Parathyroid adenoma (tissue), 2 donors: ENCODE measurements at regions not wholly inside any gene's neighbourhood (a gene's known extent, or its start where the extent isn't known, plus 50 kb on each side); places are given as distances from the start of the nearest gene placed in this dataset.

Experiments used
- H2AFZ ChIP-seq: fragments of 300-600 bp; sonication (generic); one replicate; pipeline ENCODE4 v1.7.0; 2017; ENCODE audit warnings: antibody characterized with exemption, mild to moderate bottlenecking
- H3K27ac ChIP-seq: fragments of 300-600 bp; sonication (generic); one replicate; pipeline ENCODE4 v1.7.0; 2017
- H3K27me3 ChIP-seq: fragments of 300-600 bp; sonication (generic); one replicate; pipeline ENCODE4 v1.7.0; 2017; ENCODE audit warnings: low read length; ENCODE audit not compliant: control insufficient read depth, insufficient read depth
- H3K36me3 ChIP-seq: fragments of 300-600 bp; sonication (generic); one replicate; pipeline ENCODE4 v1.7.0; 2017; ENCODE audit warnings: low read length; ENCODE audit not compliant: control insufficient read depth, insufficient read depth
- H3K4me1 ChIP-seq: fragments of 300-600 bp; sonication (generic); one replicate; pipeline ENCODE4 v1.7.0; 2017; ENCODE audit warnings: control low read depth
- H3K4me2 ChIP-seq: fragments of 300-600 bp; sonication (generic); one replicate; pipeline ENCODE4 v1.7.0; 2017; ENCODE audit warnings: low read length
- H3K4me3 ChIP-seq: fragments of 300-600 bp; sonication (generic); one replicate; pipeline ENCODE4 v1.7.0; 2017; ENCODE audit warnings: low read depth, low read length
- H3K79me2 ChIP-seq: fragments of 300-600 bp; sonication (generic); one replicate; pipeline ENCODE4 v1.7.0; 2017; ENCODE audit warnings: control low read depth
- H3K9ac ChIP-seq: fragments of 300-600 bp; sonication (generic); one replicate; pipeline ENCODE4 v1.7.0; 2017; ENCODE audit warnings: mild to moderate bottlenecking
- H3K9me3 ChIP-seq: fragments of 300-600 bp; sonication (generic); one replicate; pipeline ENCODE4 v1.7.0; 2017; ENCODE audit warnings: low read length; ENCODE audit not compliant: control insufficient read depth
- TF ChIP-seq, protein P1 (sequence below): fragments of 300-600 bp; sonication (generic); IDR thresholded peaks from one replicate; pipeline ENCODE4 v1.7.0; 2017; ENCODE audit warnings: antibody characterized with exemption, mild to moderate bottlenecking
- donor health status: primary hyperparathyroidism.

DNA sequence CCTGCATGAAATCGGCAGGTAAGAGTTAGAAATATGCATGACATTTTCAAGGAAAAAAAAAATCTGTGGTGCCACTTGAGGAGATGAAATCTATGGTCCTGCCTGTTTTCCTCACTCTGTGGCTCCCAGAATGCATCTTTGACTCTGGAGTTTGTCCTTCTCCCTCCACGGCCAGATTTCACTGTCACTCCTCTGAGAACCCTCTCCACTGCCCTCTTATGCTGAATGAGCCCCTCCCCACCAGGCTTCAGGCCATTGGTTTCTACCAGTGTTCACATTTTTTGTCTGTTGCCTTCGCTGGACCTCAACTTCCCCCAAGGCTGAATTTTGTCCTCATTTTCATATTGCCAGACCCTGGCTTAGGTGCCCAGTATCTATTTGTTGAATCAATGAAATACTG is 235.0 kb downstream of the ZIC5 start:
- TF ChIP-seq, protein P1, sequence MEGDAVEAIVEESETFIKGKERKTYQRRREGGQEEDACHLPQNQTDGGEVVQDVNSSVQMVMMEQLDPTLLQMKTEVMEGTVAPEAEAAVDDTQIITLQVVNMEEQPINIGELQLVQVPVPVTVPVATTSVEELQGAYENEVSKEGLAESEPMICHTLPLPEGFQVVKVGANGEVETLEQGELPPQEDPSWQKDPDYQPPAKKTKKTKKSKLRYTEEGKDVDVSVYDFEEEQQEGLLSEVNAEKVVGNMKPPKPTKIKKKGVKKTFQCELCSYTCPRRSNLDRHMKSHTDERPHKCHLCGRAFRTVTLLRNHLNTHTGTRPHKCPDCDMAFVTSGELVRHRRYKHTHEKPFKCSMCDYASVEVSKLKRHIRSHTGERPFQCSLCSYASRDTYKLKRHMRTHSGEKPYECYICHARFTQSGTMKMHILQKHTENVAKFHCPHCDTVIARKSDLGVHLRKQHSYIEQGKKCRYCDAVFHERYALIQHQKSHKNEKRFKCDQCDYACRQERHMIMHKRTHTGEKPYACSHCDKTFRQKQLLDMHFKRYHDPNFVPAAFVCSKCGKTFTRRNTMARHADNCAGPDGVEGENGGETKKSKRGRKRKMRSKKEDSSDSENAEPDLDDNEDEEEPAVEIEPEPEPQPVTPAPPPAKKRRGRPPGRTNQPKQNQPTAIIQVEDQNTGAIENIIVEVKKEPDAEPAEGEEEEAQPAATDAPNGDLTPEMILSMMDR, result no peak
- no peak overlapping the region for H3K4me3 ChIP-seq

DNA sequence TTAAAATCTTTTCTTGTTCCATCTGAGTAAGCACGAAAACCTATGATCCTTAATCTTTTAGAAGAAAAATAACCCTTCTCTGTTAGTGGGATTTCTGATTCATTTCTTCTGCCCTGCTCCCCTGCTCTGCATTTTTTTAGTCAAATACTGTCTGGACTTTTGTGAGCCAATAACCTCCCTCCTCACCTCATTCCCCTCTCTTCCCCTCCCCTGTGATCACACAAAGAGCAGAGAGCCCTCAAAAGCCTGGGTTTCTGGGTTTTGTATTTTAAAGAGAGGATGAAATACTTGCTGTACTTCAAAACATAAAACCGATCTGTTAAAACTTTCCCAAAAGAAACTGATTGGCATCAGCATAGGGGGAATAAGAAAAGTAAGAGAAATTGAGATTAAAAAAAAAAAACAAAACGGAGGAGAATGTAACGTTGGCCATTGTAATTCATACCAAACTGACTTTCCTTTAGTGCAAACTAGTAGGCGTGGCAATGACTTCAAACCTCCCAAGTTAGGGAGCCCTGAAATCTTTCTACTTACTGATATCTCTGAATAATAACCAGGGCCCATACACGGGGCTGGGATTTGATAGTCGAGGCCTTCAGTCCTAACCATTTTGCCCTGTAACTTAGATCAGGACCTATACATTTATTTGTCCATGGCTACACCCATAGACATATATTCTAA is 232.9 kb downstream of the TM9SF2 start:
- H3K36me3 ChIP-seq, result no peaks in the 10 kb centered on the region
- no peak overlapping the region for H3K27ac ChIP-seq
- H3K27me3 ChIP-seq, result no peaks in the 10 kb centered on the region

More for the DNA sequence above, 235.0 kb downstream of the ZIC5 start:
- no peak overlapping the region for H2AFZ ChIP-seq
- no peak overlapping the region for H3K9ac ChIP-seq
- H3K9me3 ChIP-seq, result no peaks in the 10 kb centered on the region
- no peak overlapping the region for H3K27ac ChIP-seq
- H3K36me3 ChIP-seq, result no peaks in the 10 kb centered on the region
- H3K4me2 ChIP-seq, result no peak overlapping the region
- no peaks in the 10 kb centered on the region for H3K4me1 ChIP-seq
- no peaks in the 10 kb centered on the region for H3K79me2 ChIP-seq
- H3K27me3 ChIP-seq, result no peaks in the 10 kb centered on the region

DNA sequence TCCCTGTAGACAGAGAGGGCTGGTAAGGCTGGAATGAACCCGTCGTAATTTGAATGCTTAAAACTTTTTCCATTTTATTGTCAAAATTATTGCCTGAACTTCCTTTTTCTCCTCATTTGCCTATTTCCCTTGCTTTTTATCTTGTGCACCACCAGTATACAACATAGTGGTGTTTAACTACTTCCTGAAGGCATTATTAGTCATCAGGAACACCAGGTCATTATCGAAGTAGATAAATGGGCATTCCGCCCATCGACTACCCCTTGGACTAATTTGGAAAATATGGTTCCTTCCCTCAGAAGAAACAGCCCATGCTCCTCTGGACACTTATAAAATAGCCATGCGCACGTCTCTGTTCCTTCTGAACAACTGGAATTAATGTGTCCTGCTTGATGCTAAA is 232.1 kb downstream of the TM9SF2 start:
- Histone ChIP-seq H3K4me2 (no peak overlapping the region), H3K4me1 (no peaks in the 10 kb centered on the region), H3K36me3 (no peaks in the 10 kb centered on the region), H3K27ac (no peak overlapping the region), H3K79me2 (no peaks in the 10 kb centered on the region), H3K27me3 (no peaks in the 10 kb centered on the region), H2AFZ (no peak overlapping the region), H3K9ac (no peak overlapping the region), H3K9me3 (no peaks in the 10 kb centered on the region), H3K4me3 (no peak overlapping the region)
- TF ChIP-seq, protein P1, result no peak

More for the DNA sequence above, 232.9 kb downstream of the TM9SF2 start:
- H3K4me1 ChIP-seq, result no peaks in the 10 kb centered on the region
- H2AFZ ChIP-seq, result no peak overlapping the region
- no peak overlapping the region for H3K9ac ChIP-seq
- H3K79me2 ChIP-seq, result no peaks in the 10 kb centered on the region
- H3K4me2 ChIP-seq, result no peak overlapping the region
- H3K9me3 ChIP-seq, result no peaks in the 10 kb centered on the region
- H3K4me3 ChIP-seq, result no peak overlapping the region
- TF ChIP-seq, protein P1, result no peak

DNA sequence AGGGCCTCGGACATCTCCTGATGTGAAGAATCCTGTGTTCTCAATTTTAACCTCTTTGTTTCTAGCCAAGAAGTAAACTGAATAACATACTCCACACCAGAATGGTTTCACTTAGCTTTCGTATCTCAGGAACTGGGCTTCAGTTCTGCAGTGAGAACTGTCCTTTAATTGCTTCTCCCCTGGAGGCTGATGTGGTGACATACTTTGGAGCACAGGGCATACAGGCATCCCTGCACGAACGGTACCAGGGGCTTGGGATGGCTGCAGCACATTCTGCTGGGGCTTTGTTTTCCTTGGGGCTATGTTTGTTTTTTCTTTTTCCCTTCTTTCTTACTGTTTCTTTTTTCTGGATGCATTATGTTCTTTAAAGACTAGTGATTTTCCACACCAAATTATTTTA is 230.5 kb downstream of the TM9SF2 start:
- H3K4me3 ChIP-seq, result no peak overlapping the region
- H3K27ac ChIP-seq, result no peak overlapping the region
- no peaks in the 10 kb centered on the region for H3K79me2 ChIP-seq
- H2AFZ ChIP-seq, result no peak overlapping the region
- no peak overlapping the region for H3K9ac ChIP-seq
- no peaks in the 10 kb centered on the region for H3K36me3 ChIP-seq
- no peaks in the 10 kb centered on the region for H3K27me3 ChIP-seq
- TF ChIP-seq, protein P1, result no peak
- no peaks in the 10 kb centered on the region for H3K9me3 ChIP-seq
- H3K4me1 ChIP-seq, result no peaks in the 10 kb centered on the region
- no peak overlapping the region for H3K4me2 ChIP-seq

DNA sequence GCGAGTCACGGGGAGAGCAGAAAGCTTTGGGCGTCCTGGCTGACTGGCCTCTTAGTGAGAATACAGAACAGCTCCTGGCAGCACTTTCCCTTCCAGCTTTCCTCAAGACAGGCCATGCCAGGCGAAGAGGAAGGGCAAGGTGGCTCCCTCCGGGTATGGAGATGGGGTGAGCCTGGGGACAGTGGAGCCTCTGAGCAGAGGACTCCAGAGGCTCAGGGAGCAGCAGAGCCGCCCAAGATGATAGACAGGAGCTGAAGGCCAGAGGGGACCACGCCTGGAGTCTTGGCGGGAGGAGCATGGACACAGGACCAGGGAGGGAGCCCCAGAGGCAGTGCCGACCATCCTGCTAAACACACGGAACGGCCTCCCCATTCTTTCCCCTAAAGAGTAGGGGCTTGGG is 229.1 kb downstream of the TM9SF2 start:
- H3K4me3 ChIP-seq, result no peak overlapping the region
- no peaks in the 10 kb centered on the region for H3K27me3 ChIP-seq
- H3K79me2 ChIP-seq, result no peaks in the 10 kb centered on the region
- no peaks in the 10 kb centered on the region for H3K4me1 ChIP-seq
- H3K9me3 ChIP-seq, result no peaks in the 10 kb centered on the region
- H3K36me3 ChIP-seq, result no peaks in the 10 kb centered on the region
- H3K9ac ChIP-seq, result no peak overlapping the region
- H3K27ac ChIP-seq, result no peak overlapping the region
- H3K4me2 ChIP-seq, result no peak overlapping the region
- TF ChIP-seq, protein P1, result no peak
- no peak overlapping the region for H2AFZ ChIP-seq
